Astrocyte of the cerebellum (primary cell): ENCODE measurements at regions not wholly inside any gene's neighbourhood (a gene's known extent, or its start where the extent isn't known, plus 50 kb on each side); places are given as distances from the start of the nearest gene placed in this dataset.

Source experiments
- DNase-seq: peaks from one replicate; pipeline ENCODE4 v3.0.0-alpha.2; 2011; ENCODE audit warnings: low read depth
- H3K4me3 ChIP-seq: 2 replicates; pipeline ENCODE4 v1.5.1; 2011; ENCODE audit warnings: mild to moderate bottlenecking, low read depth, low read length, moderate library complexity
- CTCF ChIP-seq: IDR thresholded peaks from 2 replicates; pipeline ENCODE4 v1.5.1; 2012; ENCODE audit warnings: low read length, low read depth, moderate library complexity, mild to moderate bottlenecking; ENCODE audit errors: missing control alignments
- in situ Hi-C: cut with HindIII; loops from 2 replicates; pipeline ENCODE4 v1.10.0; 2017; ENCODE audit warnings: low sequenced_read_pairs

- DNase-seq: no peak
- H3K4me3 ChIP-seq: no peak overlapping the region
- TF ChIP-seq CTCF: no peak
- in situ Hi-C loops: no loop called here
Measured at GRCh38 chr5:152811988-152812387, 406.9 kb upstream of the NMUR2 start.

GRCh38 chr5:152813526-152813925 is 408.4 kb upstream of the NMUR2 start:
- TF ChIP-seq CTCF: no peak
- in situ Hi-C loops: no loop called here
- no peak for DNase-seq
- H3K4me3 ChIP-seq: no peak overlapping the region

GRCh38 chr5:152819891-152820290 is 414.8 kb upstream of the NMUR2 start:
- no peak for TF ChIP-seq CTCF
- in situ Hi-C loops: no loop called here
- DNase-seq: no peak
- H3K4me3 ChIP-seq: no peak overlapping the region

- in situ Hi-C loops: no loop called here
- TF ChIP-seq CTCF: no peak
- no peak overlapping the region for H3K4me3 ChIP-seq
- no peak for DNase-seq
Measured at GRCh38 chr5:152824316-152824715, 419.2 kb upstream of the NMUR2 start.

GRCh38 chr5:152838241-152838786 is 433.2 kb upstream of the NMUR2 start:
- no peak overlapping the region for H3K4me3 ChIP-seq
- no peak for TF ChIP-seq CTCF
- in situ Hi-C loops: no loop called here

GRCh38 chr5:152844713-152845112 is 439.6 kb upstream of the NMUR2 start:
- DNase-seq: no peak
- H3K4me3 ChIP-seq: no peak overlapping the region
- in situ Hi-C loops: no loop called here
- TF ChIP-seq CTCF: no peak

More at GRCh38 chr5:152838241-152838786, 433.2 kb upstream of the NMUR2 start:
- DNase-seq: no peak

GRCh38 chr5:152853361-152853760 is 448.3 kb upstream of the NMUR2 start:
- TF ChIP-seq CTCF: no peak
- no peak for DNase-seq
- in situ Hi-C loops: no loop called here
- no peak overlapping the region for H3K4me3 ChIP-seq
